ACC112 (cell line): ENCODE measurements at regions not wholly inside any gene's neighbourhood (a gene's known extent, or its start where the extent isn't known, plus 50 kb on each side); places are given as distances from the start of the nearest gene placed in this dataset.
A peak's percentile ranks its signal among the peaks of the same experiment; 100 is the strongest.

Source experiments
- H2AFZ ChIP-seq: fragments of 200-600 bp; sonication (generic); one replicate; pipeline ENCODE4 v1.6.0; 2017; ENCODE audit warnings: antibody characterized with exemption, low read length; ENCODE audit not compliant: unreplicated experiment
- H3K27ac ChIP-seq: fragments of 200-600 bp; sonication (generic); 2 replicates; pipeline ENCODE4 v1.5.1; 2014; ENCODE audit warnings: low read depth, mild to moderate bottlenecking, antibody characterized with exemption, low read length, moderate library complexity
- H3K27me3 ChIP-seq: fragments of 200-600 bp; sonication (generic); 2 replicates; pipeline ENCODE4 v1.6.1; 2014; ENCODE audit warnings: mild to moderate bottlenecking, antibody characterized with exemption, low read length, moderate library complexity, mixed read lengths; ENCODE audit not compliant: insufficient read depth
- H3K36me3 ChIP-seq: fragments of 200-600 bp; sonication (generic); 2 replicates; pipeline ENCODE4 v1.6.1; 2016; ENCODE audit warnings: mild to moderate bottlenecking, antibody characterized with exemption, low read length, moderate library complexity, mixed read lengths; ENCODE audit not compliant: insufficient read depth
- H3K4me1 ChIP-seq: fragments of 200-600 bp; sonication (generic); one replicate; pipeline ENCODE4 v1.6.1; 2016; ENCODE audit warnings: low read length, mixed read lengths; ENCODE audit not compliant: insufficient read depth, unreplicated experiment, control insufficient read depth
- H3K4me3 ChIP-seq: fragments of 200-600 bp; sonication (generic); 2 replicates; pipeline ENCODE4 v1.5.1; 2014; ENCODE audit warnings: mild to moderate bottlenecking, low read depth, low read length
- H3K79me2 ChIP-seq: fragments of 200-600 bp; sonication (generic); one replicate; pipeline ENCODE4 v1.6.0; 2016; ENCODE audit warnings: low read length; ENCODE audit not compliant: control insufficient read depth, unreplicated experiment, insufficient read depth

DNA sequence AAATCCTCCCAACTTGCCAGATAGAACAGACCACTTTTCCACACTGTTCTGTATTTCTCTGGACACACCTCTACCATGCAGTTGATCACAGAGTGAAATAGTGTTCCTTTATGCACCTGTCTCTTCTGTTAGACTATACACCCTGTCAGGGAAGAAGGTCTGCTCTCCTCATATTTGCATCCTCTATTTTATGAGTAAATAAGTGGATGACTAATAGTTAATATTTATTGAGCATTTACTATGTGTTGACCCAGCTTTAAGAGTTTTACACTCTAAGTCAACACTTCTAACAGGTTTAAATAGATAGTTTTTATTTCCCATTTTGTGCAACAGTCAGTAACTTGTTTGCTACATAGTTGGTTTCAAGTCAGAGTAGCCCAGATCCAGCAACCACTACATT is 452.8 kb upstream of the MPDZ start:
- Histone ChIP-seq H3K4me3 (no peak overlapping the region), H3K36me3 (no peaks in the 10 kb centered on the region), H2AFZ (no peak overlapping the region), H3K27ac (no peak overlapping the region), H3K4me1 (no peaks in the 10 kb centered on the region), H3K79me2 (no peaks in the 10 kb centered on the region), H3K27me3 (no peaks in the 10 kb centered on the region)

DNA sequence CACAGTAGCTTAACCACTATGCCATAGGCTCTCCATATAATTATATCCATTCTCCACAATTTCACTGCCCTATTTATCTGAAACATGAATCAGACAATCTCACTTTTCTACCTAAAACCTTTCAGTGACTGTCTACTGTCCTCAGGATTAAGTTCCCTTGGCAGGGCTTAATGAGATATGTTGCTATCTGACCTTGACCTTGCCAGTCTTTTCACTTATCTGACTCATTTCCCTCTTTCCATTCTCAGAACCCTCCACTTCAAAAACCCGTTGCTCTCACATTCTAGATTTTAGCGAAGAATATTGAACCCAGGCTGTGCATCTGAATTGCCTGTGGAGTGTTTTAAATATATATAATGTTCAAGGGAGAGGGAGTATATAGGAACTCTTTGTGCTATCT is 452.1 kb upstream of the MPDZ start:
- Histone ChIP-seq H2AFZ (no peak overlapping the region), H3K27ac (no peak overlapping the region), H3K4me3 (no peak overlapping the region), H3K79me2 (no peaks in the 10 kb centered on the region), H3K36me3 (no peaks in the 10 kb centered on the region), H3K27me3 (no peaks in the 10 kb centered on the region), H3K4me1 (no peaks in the 10 kb centered on the region)

DNA sequence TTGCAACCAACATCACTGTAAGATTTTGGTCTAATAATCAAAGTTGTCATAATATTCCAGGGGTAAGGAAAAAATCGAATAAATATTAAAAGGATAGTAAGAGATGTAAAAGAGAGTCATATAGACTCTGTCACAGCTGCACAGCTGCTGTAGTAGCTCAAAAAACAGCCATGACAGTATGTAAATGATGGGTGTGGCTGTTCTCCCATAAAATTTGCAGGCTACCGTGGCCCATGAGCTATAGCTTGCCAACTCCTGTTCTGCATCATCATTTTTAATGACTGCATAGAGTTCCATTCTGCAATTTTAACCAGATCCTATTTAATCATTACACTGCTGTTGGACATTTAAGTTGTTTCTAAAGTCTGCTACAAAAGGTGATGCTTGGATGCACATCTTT is 450.5 kb upstream of the MPDZ start:
- Histone ChIP-seq H3K4me3 (no peak overlapping the region), H3K4me1 (no peaks in the 10 kb centered on the region), H2AFZ (no peak overlapping the region), H3K27me3 (no peaks in the 10 kb centered on the region), H3K79me2 (no peaks in the 10 kb centered on the region), H3K36me3 (no peaks in the 10 kb centered on the region), H3K27ac (no peak overlapping the region)

DNA sequence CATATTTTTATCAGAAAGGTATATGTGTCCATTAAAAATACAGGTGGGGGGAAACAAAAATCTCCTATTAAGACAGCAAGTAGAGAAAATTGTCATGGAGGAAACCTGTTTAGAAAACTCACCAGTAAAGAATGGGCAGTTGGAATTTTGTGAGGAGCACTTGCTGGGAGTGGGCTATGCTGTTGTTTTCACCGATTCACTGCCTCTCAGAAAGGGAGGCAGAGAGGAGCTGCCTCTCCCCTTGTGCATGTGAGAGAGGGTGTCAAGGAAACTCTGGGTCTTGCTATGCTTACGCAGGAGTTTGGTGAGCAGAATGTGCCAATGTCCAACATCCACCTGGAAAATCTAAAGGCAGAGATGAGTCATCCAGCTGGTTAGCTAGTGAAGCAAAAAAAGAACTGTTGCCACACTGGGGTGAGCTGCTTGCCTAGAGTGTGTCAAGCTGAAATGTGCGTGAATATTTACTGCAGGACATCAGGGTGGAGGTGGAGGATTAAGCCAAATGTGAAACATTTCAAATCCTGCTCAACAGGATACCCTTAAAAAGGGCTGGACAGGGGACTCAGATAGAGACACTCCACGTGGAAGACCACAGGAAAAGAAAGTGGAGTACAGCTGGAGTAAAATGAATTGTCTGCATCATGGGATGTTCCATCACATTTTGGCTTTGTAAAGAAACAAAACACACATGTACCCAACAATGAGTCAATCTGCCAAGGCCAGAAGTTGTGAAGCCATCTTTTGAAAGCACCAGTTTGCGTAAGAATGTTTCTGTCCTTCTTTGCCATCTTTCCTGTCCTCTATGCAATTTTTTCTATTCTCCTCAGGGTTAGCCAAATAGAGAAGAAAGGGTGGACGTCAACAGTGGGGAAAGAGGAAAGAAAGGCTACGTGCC is 449.7 kb upstream of the MPDZ start:
- Histone ChIP-seq H2AFZ (no peak overlapping the region), H3K4me3 (no peak overlapping the region), H3K79me2 (no peaks in the 10 kb centered on the region), H3K36me3 (no peaks in the 10 kb centered on the region), H3K27me3 (no peaks in the 10 kb centered on the region), H3K27ac (no peak overlapping the region), H3K4me1 (no peaks in the 10 kb centered on the region)

DNA sequence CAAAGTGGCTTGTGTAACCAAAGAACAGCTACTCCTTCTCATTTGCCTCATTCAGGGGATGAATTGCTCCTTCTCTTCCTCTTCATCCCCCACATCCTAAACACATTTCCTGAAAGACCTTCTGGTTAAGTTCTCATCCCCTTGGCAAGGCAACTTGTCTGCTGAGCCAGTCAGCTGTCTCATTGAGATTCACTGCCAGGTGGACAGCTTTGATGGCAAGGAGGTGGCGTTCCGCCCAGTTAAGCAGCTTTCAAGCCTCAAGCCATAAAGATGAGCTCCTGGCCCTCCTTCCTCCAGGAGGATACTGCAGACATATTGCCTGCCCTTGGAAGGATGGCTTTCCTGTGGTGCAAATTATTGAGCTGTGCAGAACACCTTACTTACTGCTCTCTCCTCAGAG is 448.6 kb upstream of the MPDZ start:
- Histone ChIP-seq H3K4me1 (no peaks in the 10 kb centered on the region), H3K27me3 (no peaks in the 10 kb centered on the region), H3K36me3 (no peaks in the 10 kb centered on the region), H2AFZ (no peak overlapping the region), H3K4me3 (no peak overlapping the region), H3K79me2 (no peaks in the 10 kb centered on the region), H3K27ac (no peak overlapping the region)

DNA sequence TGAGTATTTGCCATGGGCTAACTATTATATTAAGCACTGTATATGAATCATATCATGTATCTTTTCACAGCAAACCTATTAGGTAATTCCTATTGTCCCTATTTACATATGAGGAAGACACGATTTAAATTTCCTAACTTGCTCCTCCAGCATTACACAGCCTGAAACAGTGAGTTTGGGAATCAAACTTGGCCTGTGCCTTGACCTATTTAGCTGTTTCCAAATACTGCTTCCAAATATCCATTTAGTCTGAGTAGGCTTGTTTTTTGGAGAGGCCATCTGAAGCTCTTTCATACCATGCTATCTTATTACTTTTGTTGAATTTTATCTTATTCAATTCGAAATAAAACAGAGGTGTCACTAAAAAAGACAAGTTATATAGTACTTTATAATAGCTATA is 447.3 kb upstream of the MPDZ start:
- Histone ChIP-seq H3K36me3 (no peaks in the 10 kb centered on the region), H2AFZ (no peak overlapping the region), H3K79me2 (no peaks in the 10 kb centered on the region), H3K27ac (no peak overlapping the region), H3K27me3 (no peaks in the 10 kb centered on the region), H3K4me3 (no peak overlapping the region), H3K4me1 (no peaks in the 10 kb centered on the region)

DNA sequence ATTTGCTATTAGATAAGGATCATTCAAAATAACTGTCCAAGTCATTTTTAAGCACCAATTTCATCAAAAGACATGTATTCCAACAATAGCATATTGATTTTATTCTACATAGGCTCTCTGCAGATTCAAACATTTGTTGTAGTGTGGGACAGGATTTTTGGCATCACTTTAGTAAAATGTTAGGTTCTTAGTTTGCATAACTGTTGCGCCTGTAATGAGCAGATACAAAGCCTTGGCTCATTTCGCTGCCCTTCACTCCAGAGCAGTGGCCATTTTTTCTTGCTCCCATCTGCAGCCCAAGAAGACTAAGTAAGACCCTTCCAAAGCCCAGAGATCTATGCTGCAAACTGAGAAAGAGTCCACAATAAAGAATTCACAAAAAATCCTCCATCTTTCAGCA is 446.0 kb upstream of the MPDZ start:
- Histone ChIP-seq H3K79me2 (no peaks in the 10 kb centered on the region), H3K27me3 (no peaks in the 10 kb centered on the region), H3K4me3 (no peak overlapping the region), H3K36me3 (no peaks in the 10 kb centered on the region), H3K4me1 (peaks cover under 1% of the 10 kb centered on the region), H2AFZ (no peak overlapping the region), H3K27ac (no peak overlapping the region)

DNA sequence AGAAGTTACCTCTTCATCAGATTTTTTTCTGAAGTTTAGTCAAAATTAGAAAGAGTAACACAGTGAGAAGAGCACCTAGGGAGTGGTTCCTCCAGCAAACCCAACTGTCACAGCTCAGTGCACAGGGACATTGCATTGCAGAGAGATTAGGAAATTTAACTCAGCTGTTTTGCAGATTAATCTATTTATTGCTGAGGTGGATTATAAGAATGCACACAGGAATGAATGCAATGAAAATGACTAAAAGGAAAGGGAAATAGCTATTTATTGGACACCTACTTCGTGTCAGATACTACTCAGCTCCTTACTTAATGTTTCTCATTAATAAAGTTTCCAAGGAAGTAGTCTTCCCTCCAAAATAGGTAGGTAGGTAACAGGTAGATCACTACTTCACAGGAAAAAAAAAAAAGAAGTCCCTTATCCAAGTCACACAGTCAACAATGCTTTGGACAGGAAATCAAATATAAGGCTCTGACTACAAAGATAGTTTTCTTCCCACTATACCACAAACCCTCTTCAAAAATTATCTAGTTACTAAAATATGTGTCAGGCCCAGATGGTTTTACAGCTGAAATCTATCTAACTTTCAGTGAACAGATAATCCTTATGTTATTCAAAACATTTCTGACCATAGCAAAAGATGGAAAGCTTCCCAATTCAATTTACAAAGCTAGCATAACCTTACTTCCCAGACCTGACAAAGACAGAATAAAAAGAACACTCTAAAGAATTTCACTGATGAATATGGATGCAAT is 442.2 kb upstream of the MPDZ start:
- no peaks in the 10 kb centered on the region for H3K27me3 ChIP-seq
- H3K79me2 ChIP-seq, result no peaks in the 10 kb centered on the region
- H3K4me1 ChIP-seq, result peaks cover 39% of the 10 kb centered on the region
- no peak overlapping the region for H3K4me3 ChIP-seq
- no peaks in the 10 kb centered on the region for H3K36me3 ChIP-seq
- H3K27ac ChIP-seq, result peak overlapping the region; percentile 25; the same call in 1 of the 2 replicates
- H2AFZ ChIP-seq, result no peak overlapping the region

DNA sequence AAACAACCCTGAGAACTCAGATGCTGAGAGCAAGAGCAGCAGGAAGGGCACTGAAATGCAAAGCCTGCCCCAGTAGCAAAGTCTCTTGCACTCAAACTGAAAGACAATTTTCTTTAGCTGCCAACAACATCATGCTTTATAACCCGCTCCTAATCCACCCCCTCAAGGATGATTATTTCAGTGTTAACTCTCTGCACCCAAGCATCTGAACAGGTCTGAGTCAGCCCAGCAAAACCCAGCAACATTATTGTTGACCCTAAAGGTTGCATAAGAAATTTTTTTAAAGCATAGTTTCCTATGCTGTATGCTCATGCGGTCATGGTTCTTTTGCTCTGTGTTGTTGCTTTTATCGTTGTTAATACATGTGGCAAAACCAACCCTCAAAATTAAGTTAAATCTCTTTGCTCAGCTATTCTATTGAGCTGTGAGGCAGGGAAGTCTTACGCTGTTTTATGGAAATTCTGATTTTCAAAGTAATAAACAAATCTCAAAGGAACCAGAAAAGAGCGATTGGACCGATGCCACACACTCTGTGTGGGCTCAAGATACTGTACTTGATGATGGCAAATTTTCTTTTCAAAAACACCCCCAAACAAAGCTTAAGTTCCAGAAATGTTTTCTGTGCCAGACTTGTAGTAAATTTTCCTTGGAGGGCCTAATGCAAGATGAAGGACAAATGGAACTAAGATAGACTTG is 440.6 kb upstream of the MPDZ start:
- H3K4me3 ChIP-seq, result peak overlapping the region; percentile 45
- peak overlapping the region; percentile 62 for H2AFZ ChIP-seq
- H3K36me3 ChIP-seq, result no peaks in the 10 kb centered on the region
- peak overlapping the region; percentile 79 for H3K27ac ChIP-seq
- H3K27me3 ChIP-seq, result no peaks in the 10 kb centered on the region
- H3K4me1 ChIP-seq, result peaks cover 41% of the 10 kb centered on the region
- no peaks in the 10 kb centered on the region for H3K79me2 ChIP-seq

DNA sequence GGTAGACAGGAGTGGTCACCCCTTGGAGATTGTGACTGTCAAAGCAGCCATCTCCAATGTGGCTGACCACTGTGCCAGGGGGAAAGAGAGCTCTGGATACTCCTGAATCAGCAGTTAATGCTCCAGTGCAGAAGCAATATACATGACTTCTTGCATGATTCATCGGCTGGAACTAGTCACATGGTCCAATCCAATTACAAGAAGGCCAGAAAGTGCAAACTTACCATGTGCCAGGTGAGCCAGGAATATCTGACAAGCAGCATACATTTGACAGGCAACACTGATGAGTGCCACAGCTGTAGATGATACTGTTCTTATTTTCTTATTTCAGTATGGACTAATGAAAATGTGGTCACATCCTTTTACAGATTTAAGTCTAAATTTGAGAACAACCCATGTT is 440.0 kb upstream of the MPDZ start:
- H3K27me3 ChIP-seq, result no peaks in the 10 kb centered on the region
- H3K36me3 ChIP-seq, result no peaks in the 10 kb centered on the region
- H3K79me2 ChIP-seq, result no peaks in the 10 kb centered on the region
- H3K4me1 ChIP-seq, result peaks cover 41% of the 10 kb centered on the region
- H2AFZ ChIP-seq, result no peak overlapping the region
- peak overlapping the region; percentile 34; the same call in 1 of the 2 replicates for H3K4me3 ChIP-seq
- peak overlapping the region; percentile 79 for H3K27ac ChIP-seq
